Aorta (tissue), 5 donors: ENCODE measurements at regions not wholly inside any gene's neighbourhood (a gene's known extent, or its start where the extent isn't known, plus 50 kb on each side); places are given as distances from the start of the nearest gene placed in this dataset.

Experiments used
- ATAC-seq: fragments of 200-7000 bp; cut with Tn5 transposase; one replicate; pipeline ENCODE4 v1.9.1; 2022; ENCODE audit warnings: moderate library complexity; ENCODE audit not compliant: low FRiP score
- DNase-seq, 2 donors: peaks; one replicate each; pipeline ENCODE4 v3.0.0-alpha.2; 2020
- H3K27ac ChIP-seq, 2 donors: one replicate each; pipeline ENCODE4 v1.5.1; 2013; ENCODE audit warnings: low read length in 2 of 2, mild to moderate bottlenecking in 2 of 2, moderate library complexity in 2 of 2, control low read depth in 1 of 2, inconsistent platforms in 1 of 2, low read depth in 1 of 2
- H3K27me3 ChIP-seq, 2 donors: one replicate each; pipeline ENCODE4 v1.6.1; 2013; ENCODE audit warnings: control low read depth in 1 of 2, low read length in 1 of 2, mild to moderate bottlenecking in 1 of 2, moderate library complexity in 1 of 2; ENCODE audit not compliant: insufficient read depth in 2 of 2, control insufficient read depth in 1 of 2
- H3K36me3 ChIP-seq, 2 donors: one replicate each; pipeline ENCODE4 v1.6.1; 2013; ENCODE audit warnings: control low read depth in 1 of 2, low read length in 1 of 2, mild to moderate bottlenecking in 1 of 2; ENCODE audit not compliant: insufficient read depth in 2 of 2, control insufficient read depth in 1 of 2
- H3K4me1 ChIP-seq, 2 donors: one replicate each; pipeline ENCODE4 v1.6.1; 2013; ENCODE audit warnings: low read length in 2 of 2, control low read depth in 1 of 2, mild to moderate bottlenecking in 1 of 2, moderate library complexity in 1 of 2; ENCODE audit not compliant: insufficient read depth in 2 of 2, control insufficient read depth in 1 of 2
- H3K4me3 ChIP-seq, 2 donors: one replicate each; pipeline ENCODE4 v1.5.1; 2013; ENCODE audit warnings: low read length in 2 of 2, control low read depth in 1 of 2, mild to moderate bottlenecking in 1 of 2
- H3K9me3 ChIP-seq: one replicate; pipeline ENCODE4 v1.6.1; 2013; ENCODE audit warnings: mild to moderate bottlenecking, low read length; ENCODE audit not compliant: control insufficient read depth
- WGBS, 2 donors: extraction: QIAGEN DNeasy Blood & Tissue Kit; methylation state at CpG; one replicate each; pipeline ENCODE4 v1.1.7; 2013; 5-methylcytosine and 5-hydroxymethylcytosine counted together
- intact Hi-C, 2 donors: fragments of 100-400 bp; cut with DNase I; formaldehyde crosslinking; loops; one replicate each; pipeline versions ENCODE4 v1.14.2 to v1.15.0; 2022
- donor health status: healthy with polysubstance abuse.
- donor health status: Bipolar disorder and iron deficiency.
- donor health status: DM: no; HTN: no; CAD: no.
- donor health status: DM: no; HTN: no; CAD: no.
- donor health status: DM: yes; HTN: yes; CAD: no.

DNA sequence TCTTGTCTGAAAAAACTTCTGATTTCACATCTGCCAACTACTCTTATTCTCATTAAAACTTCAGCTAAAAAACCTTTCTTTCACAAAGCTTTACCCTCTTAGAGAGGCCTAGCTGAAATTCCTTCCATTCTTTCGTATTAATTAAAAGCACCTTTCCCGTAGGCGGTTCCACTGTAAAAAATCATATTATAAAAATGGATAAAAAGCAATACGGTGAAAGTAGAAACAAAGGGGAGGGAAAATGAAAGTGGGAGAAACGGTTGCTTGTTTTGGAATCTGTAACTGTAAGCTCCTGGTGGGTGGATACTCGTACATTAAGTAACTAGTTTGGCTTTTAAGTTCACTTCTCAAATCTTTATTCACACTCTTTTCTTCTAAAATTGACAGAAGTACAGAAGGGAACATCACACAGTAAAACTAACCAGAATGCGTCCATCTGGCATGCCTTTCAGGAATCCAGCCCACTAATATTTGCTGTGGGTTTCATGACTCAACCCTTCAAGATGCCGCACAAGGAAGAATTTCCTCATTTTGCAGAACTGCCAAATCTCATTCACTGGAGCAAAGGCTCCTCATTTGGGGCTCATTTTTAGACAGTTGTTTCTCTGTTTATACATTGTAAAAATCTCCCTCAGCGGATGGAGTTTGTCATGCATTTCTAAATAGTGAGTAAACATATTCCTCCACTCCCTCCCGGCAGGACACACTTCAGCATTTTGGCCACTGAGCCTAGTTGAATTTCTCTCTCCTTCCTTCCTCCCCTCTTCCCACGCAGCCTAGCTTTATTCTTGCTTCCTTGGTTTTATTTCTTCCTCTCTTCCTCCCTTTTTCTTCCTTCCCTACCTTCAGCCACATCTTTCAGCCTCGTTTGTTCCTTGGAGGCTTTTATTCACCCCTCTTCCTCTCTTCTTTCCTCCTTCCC is 419.5 kb upstream of the NAALADL2 start:
- intact Hi-C loops = loop anchor here in 1 of 2 donors (5.0 kb wide), 1 partner anchor 518 kb away; no protein-coding TSS in a partner anchor
- Histone ChIP-seq H3K9me3 (no peaks in the 10 kb centered on the region), H3K27me3 (no peaks in the 10 kb centered on the region), H3K36me3 (no peaks in the 10 kb centered on the region), H3K27ac (peak overlapping the region; percentile 90 to 92), H3K4me1 (peaks cover 0 to 4% of the 10 kb centered on the region in 2 donors), H3K4me3 (peak overlapping the region; percentile 59 to 99)
- WGBS, 2 donors = 15 to 16% methylated on average over 12 of the region's 12 CpGs
- ATAC-seq (peak; percentile 47), DNase-seq (peak in 1 of 2 donors; percentile 51)

- DNase-seq = peak in 1 of 2 donors; percentile 49
- Histone ChIP-seq H3K4me1 (peaks cover 0 to 4% of the 10 kb centered on the region in 2 donors), H3K27ac (peak overlapping the region; percentile 82 to 92), H3K9me3 (no peaks in the 10 kb centered on the region), H3K4me3 (peak overlapping the region; percentile 59 to 99), H3K36me3 (no peaks in the 10 kb centered on the region), H3K27me3 (no peaks in the 10 kb centered on the region)
- intact Hi-C loops = loop anchor here in 1 of 2 donors (5.0 kb wide), 1 partner anchor 517 kb away; no protein-coding TSS in a partner anchor
- WGBS, 2 donors = 3 to 5% methylated on average over 8 of the region's 8 CpGs
- ATAC-seq = peak; percentile 51
Measured at GRCh38 chr3:174440253-174440701, 418.9 kb upstream of the NAALADL2 start.

- Histone ChIP-seq H3K4me3 (peak overlapping the region; percentile 59 to 99), H3K4me1 (peaks cover 0 to 4% of the 10 kb centered on the region in 2 donors), H3K9me3 (no peaks in the 10 kb centered on the region), H3K36me3 (no peaks in the 10 kb centered on the region), H3K27ac (peak overlapping the region; percentile 97 to 99), H3K27me3 (no peaks in the 10 kb centered on the region)
- peak; percentile 95 for ATAC-seq
- DNase-seq = peak; percentile 91 to 95
- 0% methylated on average over 99 to 107 of the region's 107 CpGs for WGBS, 2 donors
- intact Hi-C loops = loop anchor here in 1 of 2 donors (5.0 kb wide), 1 partner anchor 516 kb away; no protein-coding TSS in a partner anchor
Measured at GRCh38 chr3:174440741-174441587, 418.2 kb upstream of the NAALADL2 start.

DNA sequence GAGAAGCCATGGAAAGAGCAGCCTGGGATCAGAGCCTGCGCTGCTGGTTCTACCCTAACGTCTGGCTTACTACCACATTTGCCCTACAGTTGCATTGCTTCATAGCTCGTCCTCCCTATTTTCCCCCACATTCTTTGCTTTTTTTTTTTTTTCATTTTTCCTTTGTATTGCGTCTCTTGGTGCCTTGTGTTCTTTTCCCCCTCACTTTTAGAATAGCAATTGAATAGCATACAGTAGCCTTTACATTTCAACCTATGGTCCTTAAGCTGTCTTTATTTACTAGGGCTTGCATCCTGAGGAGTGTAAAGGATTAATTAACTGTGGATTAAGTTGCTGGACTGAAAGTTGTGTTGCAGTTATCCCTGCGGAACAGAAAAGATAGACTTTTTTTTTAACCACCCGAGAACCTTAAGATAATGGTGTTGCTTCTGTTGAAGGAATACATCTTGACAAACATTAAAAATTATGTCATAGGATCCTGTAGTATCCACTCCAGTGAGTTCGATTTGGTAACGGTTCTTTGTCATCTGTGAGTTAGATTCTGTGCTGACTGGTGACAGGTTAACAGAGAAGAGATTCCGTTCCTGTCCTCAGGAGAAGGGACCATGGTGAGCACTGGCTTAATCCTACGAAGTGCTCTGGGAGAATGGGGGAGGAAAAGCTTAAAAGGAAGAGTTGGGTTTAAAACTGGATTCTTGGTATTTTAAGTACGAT is 417.4 kb upstream of the NAALADL2 start:
- ATAC-seq = no peak
- H3K4me3 ChIP-seq = peak overlapping the region; percentile 59 to 99
- H3K27ac ChIP-seq = peak overlapping the region; percentile 97 to 99
- H3K9me3 ChIP-seq = no peaks in the 10 kb centered on the region
- no peaks in the 10 kb centered on the region for H3K36me3 ChIP-seq
- no peaks in the 10 kb centered on the region for H3K27me3 ChIP-seq
- no peaks in the 10 kb centered on the region for H3K4me1 ChIP-seq
- WGBS, 2 donors = 0 to 2% methylated on average over 11 of the region's 11 CpGs
- intact Hi-C loops = loop anchor here in 1 of 2 donors (5.0 kb wide), 1 partner anchor 516 kb away; no protein-coding TSS in a partner anchor
- no peak for DNase-seq

DNA sequence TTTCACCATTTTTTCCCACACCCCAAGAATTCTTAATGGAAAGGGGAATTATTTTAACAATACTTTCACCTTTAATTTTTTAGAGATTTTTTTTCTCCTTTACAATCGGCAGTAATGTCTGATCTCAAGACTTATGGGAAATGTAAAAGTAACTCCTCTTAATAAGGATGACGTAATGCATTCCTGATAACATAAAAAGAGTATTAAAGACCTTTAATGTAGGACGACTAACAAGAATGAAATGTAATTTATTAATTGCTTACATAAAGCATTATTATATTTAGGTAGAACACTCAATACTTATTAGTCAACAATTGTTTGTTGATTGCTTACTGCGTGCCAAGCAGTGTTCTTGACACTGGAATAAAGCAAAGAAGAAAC is 416.8 kb upstream of the NAALADL2 start:
- H3K36me3 ChIP-seq = no peaks in the 10 kb centered on the region
- intact Hi-C loops = loop anchor here in 1 of 2 donors (5.0 kb wide), 1 partner anchor 515 kb away; no protein-coding TSS in a partner anchor
- no peak for ATAC-seq
- no peaks in the 10 kb centered on the region for H3K27me3 ChIP-seq
- H3K27ac ChIP-seq = no peak overlapping the region
- DNase-seq = no peak
- H3K4me3 ChIP-seq = peak overlapping the region; percentile 59 to 99
- 27 to 30% methylated on average over 4 of the region's 4 CpGs for WGBS, 2 donors
- no peaks in the 10 kb centered on the region for H3K9me3 ChIP-seq
- H3K4me1 ChIP-seq = no peaks in the 10 kb centered on the region

DNA sequence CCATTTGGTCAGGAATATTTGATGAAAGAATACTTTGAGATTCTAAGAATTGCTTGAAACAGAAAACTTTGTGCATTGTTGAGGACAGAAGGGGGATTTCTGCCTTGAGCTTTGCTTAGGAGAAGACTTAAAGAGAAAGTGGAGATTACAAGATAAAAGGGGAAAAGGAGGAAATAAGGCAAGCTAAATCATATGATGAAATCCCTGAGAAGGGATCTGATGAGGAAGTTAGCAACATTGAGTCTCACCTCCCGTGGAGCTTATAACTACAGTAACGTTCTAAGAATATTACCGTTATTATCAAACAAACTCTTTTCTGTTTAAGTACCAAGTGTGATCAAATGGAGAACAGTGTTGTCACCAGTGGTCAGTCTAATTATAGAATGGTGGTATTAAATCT is 414.7 kb upstream of the NAALADL2 start:
- H3K27me3 ChIP-seq = no peaks in the 10 kb centered on the region
- no peaks in the 10 kb centered on the region for H3K9me3 ChIP-seq
- 94 to 97% methylated on average over 3 of the region's 3 CpGs for WGBS, 2 donors
- ATAC-seq = no peak
- H3K27ac ChIP-seq = no peak overlapping the region
- H3K4me3 ChIP-seq = no peak overlapping the region
- H3K36me3 ChIP-seq = no peaks in the 10 kb centered on the region
- intact Hi-C loops = loop anchor here in 1 of 2 donors (5.0 kb wide), 1 partner anchor 513 kb away; no protein-coding TSS in a partner anchor
- H3K4me1 ChIP-seq = no peaks in the 10 kb centered on the region
- DNase-seq = no peak

DNA sequence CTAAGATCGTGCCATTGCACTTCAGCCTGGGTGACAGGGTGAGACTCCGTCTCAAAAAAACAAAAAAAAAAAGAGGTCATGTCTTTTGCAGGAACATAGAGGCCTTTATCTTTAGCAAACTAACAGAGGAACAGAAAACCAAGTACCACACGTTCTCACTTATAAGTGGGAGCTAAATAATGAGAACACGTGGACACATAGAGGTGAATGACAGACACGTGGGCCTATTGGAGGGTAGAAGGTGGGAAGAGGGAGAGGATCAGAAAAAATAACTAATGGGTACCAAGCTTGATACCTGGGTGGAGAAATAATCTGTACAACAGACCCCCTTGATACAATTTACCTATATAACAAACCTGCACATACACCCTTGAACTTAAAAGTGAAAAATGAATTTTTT is 401.4 kb upstream of the NAALADL2 start:
- Histone ChIP-seq H3K27ac (no peak overlapping the region), H3K9me3 (no peaks in the 10 kb centered on the region), H3K27me3 (no peaks in the 10 kb centered on the region), H3K36me3 (no peaks in the 10 kb centered on the region), H3K4me1 (no peaks in the 10 kb centered on the region), H3K4me3 (no peak overlapping the region)
- WGBS, 2 donors = 93 to 94% methylated on average over 5 of the region's 5 CpGs
- intact Hi-C loops = no loop called here
- no peak for ATAC-seq
- DNase-seq = no peak

DNA sequence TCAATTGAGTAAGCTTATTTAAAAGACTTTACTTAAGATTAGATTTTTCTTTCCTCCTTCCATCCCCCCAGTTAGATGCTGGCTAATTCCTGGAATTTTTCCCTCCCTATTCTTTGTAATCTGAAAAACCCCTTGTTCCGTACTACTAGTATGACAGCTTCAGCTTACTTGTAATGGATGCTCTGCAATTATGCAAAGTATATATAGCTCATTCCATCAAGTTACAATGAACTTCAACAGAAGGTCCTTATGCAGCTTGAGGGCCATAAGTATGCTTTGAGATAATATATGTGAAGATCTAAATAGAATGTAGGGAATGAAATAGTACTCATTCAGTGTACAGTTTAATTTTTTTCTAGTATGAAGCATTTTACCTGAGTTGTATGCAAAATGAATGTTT is 398.3 kb upstream of the NAALADL2 start:
- 42 to 46% methylated on average over 1 of the region's 1 CpG for WGBS, 2 donors
- intact Hi-C loops = no loop called here
- ATAC-seq (no peak), DNase-seq (no peak)
- Histone ChIP-seq H3K4me1 (no peaks in the 10 kb centered on the region), H3K36me3 (no peaks in the 10 kb centered on the region), H3K27me3 (no peaks in the 10 kb centered on the region), H3K4me3 (no peak overlapping the region), H3K27ac (no peak overlapping the region), H3K9me3 (no peaks in the 10 kb centered on the region)
